Adrenal gland (tissue), 9 donors: ENCODE measurements at regions not wholly inside any gene's neighbourhood (a gene's known extent, or its start where the extent isn't known, plus 50 kb on each side); places are given as distances from the start of the nearest gene placed in this dataset.

Source experiments
- DNase-seq, 7 donors: peaks; one replicate each; pipeline ENCODE4 v3.0.0-alpha.2; 2019 to 2020
- H3K27ac ChIP-seq, 5 donors: fragments of 200-600 bp; sonication (generic) in 4 of 5; 1 replicate in 3 of 5; 2 replicates in 2 of 5; pipeline versions ENCODE4 v1.5.1 to v1.8.0; 2016 to 2020; ENCODE audit warnings: mild to moderate bottlenecking in 1 of 5
- H3K27me3 ChIP-seq: fragments of 200-600 bp; 2 replicates; pipeline ENCODE4 v1.8.0; 2021
- H3K36me3 ChIP-seq, 2 donors: fragments of 200-600 bp; replicated peaks in 1 of 2; 1 replicate in 1 of 2; 2 replicates in 1 of 2; pipeline versions ENCODE4 v1.5.1 to v1.8.0; 2018 to 2022
- H3K4me1 ChIP-seq, 2 donors: fragments of 200-600 bp; replicated peaks in 1 of 2; 1 replicate in 1 of 2; 2 replicates in 1 of 2; pipeline versions ENCODE4 v1.5.1 to v1.8.0; 2018 to 2021
- H3K4me3 ChIP-seq, 4 donors: fragments of 200-600 bp; sonication (generic) in 3 of 4; one replicate each; pipeline ENCODE4 v1.5.1; 2016 to 2018
- H3K9me3 ChIP-seq, 3 donors: fragments of 200-600 bp; sonication (generic) in 1 of 3; replicated peaks in 1 of 3; 1 replicate in 2 of 3; 2 replicates in 1 of 3; pipeline versions ENCODE4 v1.5.1 to v1.8.0; 2016 to 2021
- POLR2A ChIP-seq, 2 donors: fragments of 450-650 bp; IDR thresholded peaks; one replicate each; pipeline ENCODE4 v1.6.1; 2017; ENCODE audit warnings: antibody characterized with exemption in 2 of 2, mild to moderate bottlenecking in 2 of 2, moderate library complexity in 1 of 2
- WGBS, 4 donors: extraction: QIAGEN DNeasy Blood & Tissue Kit in 2 of 4; methylation state at CpG; one replicate each; pipeline versions ENCODE4 v1.1.5 to v1.1.7; 2013 to 2017; 5-methylcytosine and 5-hydroxymethylcytosine counted together
- intact Hi-C, 2 donors: fragments of 100-400 bp; cut with DNase I; formaldehyde crosslinking; loops; one replicate each; pipeline versions ENCODE4 v1.14.1 to v1.15.0; 2022 to 2023
- TF ChIP-seq, protein P1 (sequence below), 6 experiments: fragments of 450-650 bp in 4 of 6; fragments of 200-600 bp in 2 of 6; sonication (generic) in 1 of 6; IDR thresholded peaks; 1 replicate in 5 of 6; 2 replicates in 1 of 6; pipeline versions ENCODE4 v1.5.1 to v1.8.0; 2016 to 2021; ENCODE audit warnings: antibody characterized with exemption in 6 of 6, mild to moderate bottlenecking in 2 of 6, moderate library complexity in 1 of 6
- donor health status: healthy with polysubstance abuse.
- donor health status: Bipolar disorder and iron deficiency.
- donor health status: DM: yes; HTN: yes; CAD: no.
- donor health status: DM: no; HTN: no; CAD: no.
- donor health status: DM: no; HTN: no; CAD: no.

DNA sequence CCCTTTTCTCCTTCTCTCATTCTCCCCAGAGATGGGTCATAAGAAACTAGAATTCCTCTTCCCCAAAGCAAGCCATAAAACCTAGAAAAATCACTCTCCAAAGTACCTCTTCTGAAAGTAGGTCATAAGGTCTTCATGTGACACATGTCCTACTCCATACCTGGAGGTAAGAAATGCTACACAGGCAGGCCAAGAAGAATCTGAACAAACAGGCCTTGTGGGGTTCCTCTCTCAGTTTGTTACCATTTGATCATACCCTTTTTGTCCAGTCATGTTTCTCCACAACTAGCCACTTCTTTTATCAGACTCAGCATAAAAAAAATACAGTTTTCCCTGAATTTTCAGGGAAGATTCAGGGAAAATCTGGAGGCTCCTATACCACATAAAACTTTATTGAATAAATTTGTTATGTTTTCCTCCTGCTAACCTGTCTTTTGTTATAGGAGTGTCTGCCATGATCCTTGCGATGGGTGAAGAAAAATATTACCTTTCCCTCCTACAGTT lies 134.4 kb upstream of the LMO4 start:
- intact Hi-C loops, result no loop called here
- no peaks in the 10 kb centered on the region for H3K4me1 ChIP-seq
- DNase-seq, result no peak
- H3K27me3 ChIP-seq, result no peaks in the 10 kb centered on the region
- H3K9me3 ChIP-seq, result no peaks in the 10 kb centered on the region
- 95 to 100% (median 96%) methylated on average over 1 of the region's 1 CpG for WGBS, 4 donors
- no peak for TF ChIP-seq POLR2A (IDR thresholded peaks at IDR 0.05)
- H3K36me3 ChIP-seq, result no peaks in the 10 kb centered on the region
- no peak overlapping the region for H3K27ac ChIP-seq
- H3K4me3 ChIP-seq, result no peak overlapping the region

DNA sequence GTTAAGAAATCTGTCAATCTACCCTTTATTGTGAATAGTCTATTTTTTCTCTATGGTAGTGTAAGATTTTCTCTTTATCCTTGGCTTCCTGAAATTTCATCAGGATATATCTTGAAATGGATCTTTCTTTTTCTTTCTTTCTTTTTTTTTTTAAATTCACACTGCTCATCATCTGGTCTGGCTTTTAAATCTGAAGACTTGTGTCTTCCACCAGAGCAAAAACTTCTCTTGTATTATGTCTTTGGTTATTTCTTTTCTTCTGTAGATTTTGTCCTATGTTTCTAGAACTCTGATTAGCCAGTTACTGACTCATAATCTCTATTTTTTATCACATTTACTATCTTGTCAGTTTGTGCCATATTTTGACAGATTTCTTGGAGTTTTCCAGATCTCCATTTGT lies 133.8 kb upstream of the LMO4 start:
- DNase-seq, result no peak
- no peak overlapping the region for H3K4me3 ChIP-seq
- no peaks in the 10 kb centered on the region for H3K4me1 ChIP-seq
- no peaks in the 10 kb centered on the region for H3K27me3 ChIP-seq
- no peaks in the 10 kb centered on the region for H3K9me3 ChIP-seq
- TF ChIP-seq, protein P1, sequence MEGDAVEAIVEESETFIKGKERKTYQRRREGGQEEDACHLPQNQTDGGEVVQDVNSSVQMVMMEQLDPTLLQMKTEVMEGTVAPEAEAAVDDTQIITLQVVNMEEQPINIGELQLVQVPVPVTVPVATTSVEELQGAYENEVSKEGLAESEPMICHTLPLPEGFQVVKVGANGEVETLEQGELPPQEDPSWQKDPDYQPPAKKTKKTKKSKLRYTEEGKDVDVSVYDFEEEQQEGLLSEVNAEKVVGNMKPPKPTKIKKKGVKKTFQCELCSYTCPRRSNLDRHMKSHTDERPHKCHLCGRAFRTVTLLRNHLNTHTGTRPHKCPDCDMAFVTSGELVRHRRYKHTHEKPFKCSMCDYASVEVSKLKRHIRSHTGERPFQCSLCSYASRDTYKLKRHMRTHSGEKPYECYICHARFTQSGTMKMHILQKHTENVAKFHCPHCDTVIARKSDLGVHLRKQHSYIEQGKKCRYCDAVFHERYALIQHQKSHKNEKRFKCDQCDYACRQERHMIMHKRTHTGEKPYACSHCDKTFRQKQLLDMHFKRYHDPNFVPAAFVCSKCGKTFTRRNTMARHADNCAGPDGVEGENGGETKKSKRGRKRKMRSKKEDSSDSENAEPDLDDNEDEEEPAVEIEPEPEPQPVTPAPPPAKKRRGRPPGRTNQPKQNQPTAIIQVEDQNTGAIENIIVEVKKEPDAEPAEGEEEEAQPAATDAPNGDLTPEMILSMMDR (IDR thresholded peaks at IDR 0.05), result no peak
- no peaks in the 10 kb centered on the region for H3K36me3 ChIP-seq
- intact Hi-C loops, result no loop called here
- no peak overlapping the region for H3K27ac ChIP-seq

DNA sequence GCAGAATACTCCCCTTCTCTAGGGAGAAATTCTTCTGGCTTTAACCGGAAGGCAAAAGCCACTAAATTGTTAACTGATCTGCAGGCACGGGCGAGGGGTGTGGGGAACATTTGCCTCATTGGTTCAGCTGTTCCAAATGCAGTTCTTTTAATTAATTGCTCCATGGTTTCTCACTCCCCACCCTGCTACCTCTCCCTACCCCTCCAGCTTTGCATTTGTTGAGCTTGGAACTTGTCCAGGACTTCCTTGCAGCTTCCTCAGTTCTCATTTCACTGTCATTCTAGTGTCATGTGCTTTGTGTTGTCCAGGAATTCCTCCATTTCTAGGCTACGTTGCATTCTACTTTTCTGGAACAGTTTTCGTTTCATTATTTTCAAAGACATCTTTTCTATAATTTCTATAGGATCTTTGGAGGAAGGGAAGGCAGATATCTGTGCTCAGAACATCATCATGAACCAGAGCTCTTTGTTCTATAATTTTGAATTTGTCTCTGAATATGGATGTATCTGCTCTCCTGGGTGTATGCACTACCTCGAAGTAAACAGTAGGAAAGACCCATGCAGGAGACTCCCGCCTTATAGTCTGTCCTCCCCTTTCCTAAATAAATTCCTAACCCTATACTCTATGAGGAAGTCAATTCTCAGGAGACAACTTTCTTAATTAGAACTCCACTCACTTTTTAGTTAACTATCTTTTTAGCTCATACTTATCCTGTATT lies 132.4 kb upstream of the LMO4 start:
- Histone ChIP-seq H3K4me3 (no peak overlapping the region), H3K9me3 (no peaks in the 10 kb centered on the region), H3K27ac (no peak overlapping the region), H3K27me3 (no peaks in the 10 kb centered on the region), H3K4me1 (no peaks in the 10 kb centered on the region), H3K36me3 (no peaks in the 10 kb centered on the region)
- WGBS, 4 donors, result 61 to 71% (median 63%) methylated on average over 7 of the region's 7 CpGs
- DNase-seq, result no peak
- intact Hi-C loops, result no loop called here
- no peak for TF ChIP-seq POLR2A (IDR thresholded peaks at IDR 0.05)
- TF ChIP-seq, protein P1 (IDR thresholded peaks at IDR 0.05), result no peak

DNA sequence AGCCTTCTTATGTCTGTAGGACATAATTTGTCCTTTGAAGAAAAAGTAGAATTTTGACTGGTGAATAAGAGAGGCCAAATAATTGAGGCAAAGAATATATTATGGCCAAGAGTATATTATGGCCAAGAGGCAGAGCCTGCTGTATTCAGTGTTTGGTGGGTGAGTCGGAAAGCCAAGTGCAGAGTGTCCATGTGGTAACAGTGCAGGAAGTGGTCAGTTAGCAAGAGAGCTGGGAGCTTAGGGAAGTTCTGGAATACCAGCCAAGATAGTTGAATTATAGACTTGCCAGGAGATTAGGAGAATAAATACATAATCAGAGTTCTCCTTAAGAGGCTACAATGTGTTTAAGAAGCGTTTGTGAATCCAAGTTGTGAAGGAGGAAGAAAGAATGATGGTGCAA lies 131.5 kb upstream of the LMO4 start:
- Histone ChIP-seq H3K4me3 (no peak overlapping the region), H3K36me3 (no peaks in the 10 kb centered on the region), H3K27ac (no peak overlapping the region), H3K9me3 (no peaks in the 10 kb centered on the region), H3K27me3 (no peaks in the 10 kb centered on the region), H3K4me1 (no peaks in the 10 kb centered on the region)
- no peak for TF ChIP-seq POLR2A (IDR thresholded peaks at IDR 0.05)
- TF ChIP-seq, protein P1 (IDR thresholded peaks at IDR 0.05), result no peak
- no peak for DNase-seq
- intact Hi-C loops, result no loop called here
- 55 to 70% (median 60%) methylated on average over 2 of the region's 2 CpGs for WGBS, 4 donors

DNA sequence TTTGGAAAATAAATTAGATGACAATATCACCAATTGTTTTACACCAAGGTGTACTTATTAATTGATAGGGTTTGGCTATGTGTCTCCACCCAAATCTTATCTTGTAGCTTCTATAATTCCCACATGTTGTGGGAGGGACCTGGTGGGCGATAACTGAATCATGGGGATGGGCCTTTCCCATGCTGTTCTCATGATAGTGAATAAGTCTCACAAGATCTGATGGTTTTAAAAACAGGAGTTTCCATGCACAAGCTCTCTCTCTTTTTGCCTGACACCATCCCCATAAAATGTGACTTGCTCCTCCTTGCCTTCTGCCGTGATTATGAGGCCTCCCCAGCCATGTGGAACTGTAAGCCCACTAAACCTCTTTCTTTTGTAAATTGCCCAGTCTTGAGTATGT lies 131.0 kb upstream of the LMO4 start:
- DNase-seq, result no peak
- no peaks in the 10 kb centered on the region for H3K4me1 ChIP-seq
- no peak overlapping the region for H3K27ac ChIP-seq
- intact Hi-C loops, result no loop called here
- TF ChIP-seq, protein P1 (IDR thresholded peaks at IDR 0.05), result no peak
- TF ChIP-seq POLR2A (IDR thresholded peaks at IDR 0.05), result no peak
- H3K36me3 ChIP-seq, result no peaks in the 10 kb centered on the region
- H3K27me3 ChIP-seq, result no peaks in the 10 kb centered on the region
- WGBS, 4 donors, result 74 to 84% (median 77%) methylated on average over 2 of the region's 2 CpGs
- H3K9me3 ChIP-seq, result no peaks in the 10 kb centered on the region
- H3K4me3 ChIP-seq, result no peak overlapping the region
